Lung (tissue), 11 donors: ENCODE measurements at regions not wholly inside any gene's neighbourhood (a gene's known extent, or its start where the extent isn't known, plus 50 kb on each side); places are given as distances from the start of the nearest gene placed in this dataset.
"Not testable (repeated sequence)": the region's sequence is repeated elsewhere in the genome, so short reads cannot be mapped to it uniquely, and the experiment has no call there.

Experiments
- ATAC-seq: fragments of 200-7000 bp; cut with Tn5 transposase; one replicate; pipeline ENCODE4 v1.9.1; 2020; ENCODE audit warnings: moderate number of reproducible peaks; ENCODE audit not compliant: insufficient read depth, low FRiP score
- DNase-seq, 3 donors: peaks; one replicate each; pipeline ENCODE4 v3.0.0-alpha.2; 2013 to 2017
- H3K27ac ChIP-seq, 2 donors: one replicate each; pipeline ENCODE4 v1.5.1; 2013; ENCODE audit warnings: mild to moderate bottlenecking in 2 of 2, moderate library complexity in 2 of 2, control low read depth in 1 of 2, inconsistent platforms in 1 of 2, low read depth in 1 of 2, low read length in 1 of 2
- H3K27me3 ChIP-seq, 3 donors: one replicate each; pipeline ENCODE4 v1.5.1; 2013; ENCODE audit warnings: low read length in 2 of 3; ENCODE audit not compliant: control insufficient read depth in 3 of 3, insufficient read depth in 3 of 3
- H3K36me3 ChIP-seq, 4 donors: one replicate each; pipeline ENCODE4 v1.5.1; 2013; ENCODE audit warnings: low read length in 4 of 4, mild to moderate bottlenecking in 1 of 4, moderate library complexity in 1 of 4; ENCODE audit not compliant: control insufficient read depth in 4 of 4, insufficient read depth in 4 of 4
- H3K4me1 ChIP-seq, 5 donors: one replicate each; pipeline ENCODE4 v1.5.1; 2013; ENCODE audit warnings: low read length in 5 of 5, mild to moderate bottlenecking in 2 of 5, moderate library complexity in 1 of 5; ENCODE audit not compliant: control insufficient read depth in 5 of 5, insufficient read depth in 5 of 5
- H3K4me3 ChIP-seq: one replicate; pipeline ENCODE4 v1.5.1; 2013; ENCODE audit warnings: mild to moderate bottlenecking, control low read depth, moderate library complexity
- H3K9ac ChIP-seq, 2 donors: one replicate each; pipeline ENCODE4 v1.5.1; 2013; ENCODE audit warnings: low read length in 2 of 2, control low read depth in 1 of 2; ENCODE audit not compliant: insufficient read depth in 1 of 2
- H3K9me3 ChIP-seq, 4 donors: one replicate each; pipeline ENCODE4 v1.5.1; 2013; ENCODE audit warnings: low read length in 3 of 4, mild to moderate bottlenecking in 1 of 4, moderate library complexity in 1 of 4; ENCODE audit not compliant: control insufficient read depth in 4 of 4, insufficient read depth in 3 of 4
- WGBS, 2 donors: extraction: QIAGEN DNeasy Blood & Tissue Kit; methylation state at CpG; one replicate each; pipeline ENCODE4 v1.1.7; 2013; 5-methylcytosine and 5-hydroxymethylcytosine counted together
- TF ChIP-seq, protein P1 (sequence below): IDR thresholded peaks from 2 replicates; pipeline ENCODE4 v1.5.1; 2012; ENCODE audit warnings: mild to moderate bottlenecking; ENCODE audit errors: control extremely low read depth, extremely low read depth
- donor health status: control.
- donor health status: control.
- donor health status: Bipolar disorder and iron deficiency.
- donor health status: healthy.
- donor health status: DM: yes; HTN: yes; CAD: no.

DNA sequence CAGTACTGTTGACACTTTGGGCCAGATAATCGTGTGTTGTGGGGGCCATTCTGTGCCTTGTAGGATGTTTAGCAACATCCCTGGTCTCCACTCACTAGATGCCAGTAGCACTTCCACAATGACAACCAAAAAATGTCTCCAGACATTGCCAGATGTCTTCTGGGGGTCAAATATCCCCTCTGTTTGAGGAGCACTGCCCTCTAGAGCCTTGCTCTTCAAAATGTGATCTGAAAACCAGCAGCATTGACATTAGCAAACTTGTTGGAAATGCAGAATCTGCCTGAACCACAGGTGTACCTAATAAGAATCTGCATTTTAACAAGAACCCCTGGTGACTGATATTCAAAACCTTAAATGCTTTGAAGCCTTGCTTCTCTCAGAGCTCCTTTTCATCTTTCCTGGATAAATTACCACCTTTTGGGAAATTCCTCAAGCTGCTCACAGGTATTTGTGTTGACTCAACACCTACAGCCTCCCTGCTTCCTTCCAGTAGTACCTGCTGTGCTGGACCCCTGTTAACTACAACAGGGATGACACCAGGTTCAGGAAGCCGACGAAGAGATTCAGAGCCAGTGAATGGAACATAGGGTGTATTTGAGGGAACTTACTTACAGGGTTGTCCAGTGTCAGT lies 459.0 kb upstream of the NR3C2 start:
- Histone ChIP-seq H3K27me3 (no peaks in the 10 kb centered on the region), H3K9me3 (peaks cover 0 to 7% (median 3%) of the 10 kb centered on the region in 4 donors), H3K4me1 (no peaks in the 10 kb centered on the region), H3K36me3 (no peaks in the 10 kb centered on the region), H3K27ac (no peak overlapping the region), H3K9ac (no peak overlapping the region), H3K4me3 (no peak overlapping the region)
- DNase-seq: no peak
- 51 to 59% methylated on average over 3 of the region's 3 CpGs for WGBS, 2 donors
- TF ChIP-seq, protein P1, sequence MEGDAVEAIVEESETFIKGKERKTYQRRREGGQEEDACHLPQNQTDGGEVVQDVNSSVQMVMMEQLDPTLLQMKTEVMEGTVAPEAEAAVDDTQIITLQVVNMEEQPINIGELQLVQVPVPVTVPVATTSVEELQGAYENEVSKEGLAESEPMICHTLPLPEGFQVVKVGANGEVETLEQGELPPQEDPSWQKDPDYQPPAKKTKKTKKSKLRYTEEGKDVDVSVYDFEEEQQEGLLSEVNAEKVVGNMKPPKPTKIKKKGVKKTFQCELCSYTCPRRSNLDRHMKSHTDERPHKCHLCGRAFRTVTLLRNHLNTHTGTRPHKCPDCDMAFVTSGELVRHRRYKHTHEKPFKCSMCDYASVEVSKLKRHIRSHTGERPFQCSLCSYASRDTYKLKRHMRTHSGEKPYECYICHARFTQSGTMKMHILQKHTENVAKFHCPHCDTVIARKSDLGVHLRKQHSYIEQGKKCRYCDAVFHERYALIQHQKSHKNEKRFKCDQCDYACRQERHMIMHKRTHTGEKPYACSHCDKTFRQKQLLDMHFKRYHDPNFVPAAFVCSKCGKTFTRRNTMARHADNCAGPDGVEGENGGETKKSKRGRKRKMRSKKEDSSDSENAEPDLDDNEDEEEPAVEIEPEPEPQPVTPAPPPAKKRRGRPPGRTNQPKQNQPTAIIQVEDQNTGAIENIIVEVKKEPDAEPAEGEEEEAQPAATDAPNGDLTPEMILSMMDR: no peak
- no peak for ATAC-seq

DNA sequence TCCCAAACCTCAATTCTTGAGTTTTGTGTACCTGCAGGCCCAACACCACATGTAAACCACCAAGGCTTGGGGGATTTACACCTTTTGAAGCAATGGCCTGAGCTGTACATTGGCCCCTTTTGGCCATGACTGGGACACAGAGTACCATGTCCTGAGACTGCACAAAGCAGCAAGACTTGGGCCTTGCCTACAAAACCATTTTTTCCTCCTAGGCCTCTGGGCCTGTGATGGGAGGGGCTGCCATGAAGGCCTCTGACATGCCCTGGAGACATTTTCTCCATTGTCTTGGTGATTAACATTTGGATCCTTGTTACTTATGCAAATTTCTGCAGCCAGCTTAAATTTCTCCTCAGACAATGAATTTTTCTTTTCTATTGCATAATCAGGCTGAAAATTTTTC lies 455.9 kb upstream of the NR3C2 start:
- H3K4me1 ChIP-seq, H3K9me3 ChIP-seq, DNase-seq, H3K27me3 ChIP-seq, H3K4me3 ChIP-seq, H3K36me3 ChIP-seq, H3K27ac ChIP-seq, ATAC-seq, H3K9ac ChIP-seq: not testable (repeated sequence)

GRCh38 chr4:148893095-148893494 lies 450.9 kb upstream of the NR3C2 start:
- no peak overlapping the region for H3K9ac ChIP-seq
- ATAC-seq (no peak), DNase-seq (peak in 2 of 3 donors; percentile 2 to 28)
- no peaks in the 10 kb centered on the region for H3K4me1 ChIP-seq
- TF ChIP-seq, protein P1: no peak
- no peak overlapping the region for H3K27ac ChIP-seq
- 76 to 81% methylated on average over 3 of the region's 3 CpGs for WGBS, 2 donors
- H3K27me3 ChIP-seq: no peaks in the 10 kb centered on the region
- H3K9me3 ChIP-seq: peaks cover 0 to 6% (median 3%) of the 10 kb centered on the region in 4 donors
- H3K4me3 ChIP-seq: no peak overlapping the region
- no peaks in the 10 kb centered on the region for H3K36me3 ChIP-seq

- ATAC-seq: no peak
- H3K9ac ChIP-seq: no peak overlapping the region
- no peaks in the 10 kb centered on the region for H3K36me3 ChIP-seq
- no peak overlapping the region for H3K27ac ChIP-seq
- TF ChIP-seq, protein P1: no peak
- no peaks in the 10 kb centered on the region for H3K4me1 ChIP-seq
- no peaks in the 10 kb centered on the region for H3K27me3 ChIP-seq
- 78 to 89% methylated on average over 3 of the region's 3 CpGs for WGBS, 2 donors
- peaks cover 0 to 2% (median 0%) of the 10 kb centered on the region in 4 donors for H3K9me3 ChIP-seq
- DNase-seq: no peak
- H3K4me3 ChIP-seq: no peak overlapping the region
Observed at GRCh38 chr4:148883891-148884290, 441.7 kb upstream of the NR3C2 start.
